ENCODE measurements at regions not wholly inside any gene's neighbourhood (a gene's known extent, or its start where the extent isn't known, plus 50 kb on each side); places are given as distances from the start of the nearest gene placed in this dataset.

DNA sequence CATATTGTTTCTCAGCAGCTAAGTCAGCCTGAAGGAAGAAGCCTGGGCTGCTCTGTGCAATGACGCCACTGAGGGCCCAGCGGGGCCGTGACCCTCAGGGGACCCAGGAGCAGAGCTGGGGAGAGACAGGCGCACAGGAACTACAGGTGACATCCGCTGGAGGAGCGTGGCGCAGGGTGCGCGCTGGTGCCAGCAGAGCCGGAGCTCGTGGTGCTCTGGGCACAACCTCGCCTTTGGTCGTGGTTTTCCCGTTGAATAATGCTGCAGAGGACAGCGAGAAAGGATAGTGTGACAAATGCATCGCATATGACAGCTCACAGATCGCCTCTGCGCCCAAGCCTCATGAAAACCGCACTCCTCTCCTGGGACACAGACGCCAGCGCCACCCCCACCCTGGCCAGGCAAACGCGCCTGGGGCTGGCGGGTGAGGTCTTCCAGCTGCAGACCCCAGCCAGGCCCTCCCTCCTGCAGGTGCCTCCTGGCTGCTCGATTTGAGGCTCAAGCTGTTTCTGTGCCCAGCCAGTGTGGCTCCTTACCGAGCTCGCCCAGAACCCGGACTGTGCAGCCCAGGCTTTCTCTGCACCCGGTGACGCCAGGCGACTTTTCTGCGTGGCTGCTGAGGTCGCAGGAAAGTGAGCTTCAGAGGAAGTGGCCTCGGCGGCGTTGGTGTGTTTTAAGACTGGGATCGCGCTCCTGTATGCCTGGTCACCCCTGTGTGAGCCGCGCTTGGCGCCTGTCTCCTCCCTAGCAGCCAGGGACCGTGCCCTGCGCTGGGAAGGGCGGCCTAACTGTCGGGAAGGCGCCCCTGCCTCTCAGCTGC is 583.1 kb upstream of the HS6ST1 start:
- no peaks in the 10 kb centered on the region for H3K79me2 ChIP-seq (ENCODE audit: insufficient read depth)
- H3K9me3 ChIP-seq, result no peaks in the 10 kb centered on the region
- DNase-seq, result peak; percentile 51
- no peak for TF ChIP-seq NFIC (IDR thresholded peaks at IDR 0.05; ENCODE audit: borderline replicate concordance)
- no peak for TF ChIP-seq GATA2 (CRISPR knock-in tag; IDR thresholded peaks at IDR 0.05)
- no peak for TF ChIP-seq GABPA (IDR thresholded peaks at IDR 0.05; ENCODE audit: low read depth)
- no peak for TF ChIP-seq MXI1 (IDR thresholded peaks at IDR 0.05; ENCODE audit: low read depth, low read length)
- no peak for TF ChIP-seq RCOR1 (IDR thresholded peaks at IDR 0.05; ENCODE audit: low read length)
- TF ChIP-seq, protein P1, sequence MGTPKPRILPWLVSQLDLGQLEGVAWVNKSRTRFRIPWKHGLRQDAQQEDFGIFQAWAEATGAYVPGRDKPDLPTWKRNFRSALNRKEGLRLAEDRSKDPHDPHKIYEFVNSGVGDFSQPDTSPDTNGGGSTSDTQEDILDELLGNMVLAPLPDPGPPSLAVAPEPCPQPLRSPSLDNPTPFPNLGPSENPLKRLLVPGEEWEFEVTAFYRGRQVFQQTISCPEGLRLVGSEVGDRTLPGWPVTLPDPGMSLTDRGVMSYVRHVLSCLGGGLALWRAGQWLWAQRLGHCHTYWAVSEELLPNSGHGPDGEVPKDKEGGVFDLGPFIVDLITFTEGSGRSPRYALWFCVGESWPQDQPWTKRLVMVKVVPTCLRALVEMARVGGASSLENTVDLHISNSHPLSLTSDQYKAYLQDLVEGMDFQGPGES (IDR thresholded peaks at IDR 0.05; ENCODE audit: low read depth, low read length), result no peak
- no peak for TF ChIP-seq POLR2AphosphoS5 (IDR thresholded peaks at IDR 0.05; ENCODE audit: low read depth, low read length)
- TF ChIP-seq CHD2 (IDR thresholded peaks at IDR 0.05; ENCODE audit: low read length, partially characterized antibody), result no peak
- no peak for TF ChIP-seq SIN3A (IDR thresholded peaks at IDR 0.05; ENCODE audit: borderline replicate concordance, low read depth, low read length)
- TF ChIP-seq FOXM1 (IDR thresholded peaks at IDR 0.05; ENCODE audit: low read depth), result no peak
- no peak for TF ChIP-seq ELF1 (IDR thresholded peaks at IDR 0.05)
- TF ChIP-seq, protein P2, sequence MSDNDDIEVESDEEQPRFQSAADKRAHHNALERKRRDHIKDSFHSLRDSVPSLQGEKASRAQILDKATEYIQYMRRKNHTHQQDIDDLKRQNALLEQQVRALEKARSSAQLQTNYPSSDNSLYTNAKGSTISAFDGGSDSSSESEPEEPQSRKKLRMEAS (IDR thresholded peaks at IDR 0.05; ENCODE audit: low read depth), result no peak
- H3K27me3 ChIP-seq (ENCODE audit: insufficient read depth), result no peaks in the 10 kb centered on the region
- ChIA-PET POLR2A (no interaction called here), CTCF (interaction anchor here (0.5 kb wide), 1 partner anchor 350 kb away, joined by 3 read pairs; no protein-coding TSS in a partner anchor)
- no peaks in the 10 kb centered on the region for H4K20me1 ChIP-seq (ENCODE audit: insufficient read depth)
- peaks cover 0 to 6% of the 10 kb centered on the region in 2 experiments; a peak in 1 of 4 replicates for H3K4me1 ChIP-seq (ENCODE audit: control insufficient read depth in 1 of 2, insufficient read depth in 2 of 2, low read depth in 1 of 2, low read length in 1 of 2)
- no peak overlapping the region for H2AFZ ChIP-seq (ENCODE audit: low read depth)
- H3K9me2 ChIP-seq, result no peaks in the 10 kb centered on the region
- H3K36me3 ChIP-seq (replicated peaks in 1 of 2; ENCODE audit: control insufficient read depth in 1 of 2, insufficient read depth in 2 of 2, low read length in 1 of 2), result no peaks in the 10 kb centered on the region
- 12% methylated on average over 10 of the region's 46 CpGs for WGBS (ENCODE audit: low lambda C conversion rate)
- H3K27ac ChIP-seq (ENCODE audit: low read depth in 2 of 2, low read length in 1 of 2), result no peak overlapping the region
- H3K4me3 ChIP-seq (ENCODE audit: low read depth in 2 of 2, low read length in 1 of 2), result no peak overlapping the region; a peak in 1 of 4 replicates
- H3K4me2 ChIP-seq, result no peak overlapping the region
- no peak overlapping the region for H3K9ac ChIP-seq
- no peaks in the 10 kb centered on the region for H3F3A ChIP-seq (replicated peaks; ENCODE audit: insufficient read depth)

DNA sequence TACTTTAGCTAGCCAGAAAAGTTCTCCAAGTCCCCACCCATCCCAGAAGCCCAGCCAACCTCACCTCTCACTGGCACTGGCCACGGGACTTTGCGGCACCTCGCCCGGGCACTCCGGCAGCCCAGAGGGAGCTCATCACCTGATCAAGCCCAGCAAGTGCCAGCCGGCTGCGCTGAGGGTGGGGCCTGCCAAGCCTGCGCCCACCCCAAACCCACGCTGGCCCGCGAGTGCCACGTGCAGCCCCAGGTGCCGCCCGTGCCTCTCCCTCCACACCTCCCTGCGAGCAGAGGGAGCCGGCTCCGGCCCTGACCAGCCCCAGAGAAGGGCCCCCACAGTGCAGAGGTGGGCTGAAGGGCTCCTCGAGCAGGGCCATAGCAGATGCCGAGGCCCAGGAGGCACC is 585.0 kb upstream of the HS6ST1 start:
- H3K79me2 ChIP-seq (ENCODE audit: insufficient read depth), result no peaks in the 10 kb centered on the region
- peaks cover 0 to 6% of the 10 kb centered on the region in 2 experiments; a peak in 1 of 4 replicates for H3K4me1 ChIP-seq (ENCODE audit: control insufficient read depth in 1 of 2, insufficient read depth in 2 of 2, low read depth in 1 of 2, low read length in 1 of 2)
- H3K9ac ChIP-seq, result no peak overlapping the region
- H2AFZ ChIP-seq (ENCODE audit: low read depth), result no peak overlapping the region
- no peaks in the 10 kb centered on the region for H3K36me3 ChIP-seq (replicated peaks in 1 of 2; ENCODE audit: control insufficient read depth in 1 of 2, insufficient read depth in 2 of 2, low read length in 1 of 2)
- WGBS (ENCODE audit: low lambda C conversion rate), result 52% methylated on average over 12 of the region's 19 CpGs
- no peak overlapping the region for H3K4me2 ChIP-seq
- H3K9me3 ChIP-seq, result peaks cover 2% of the 10 kb centered on the region; the same call in 1 of the 2 replicates
- no peak overlapping the region for H3K4me3 ChIP-seq (ENCODE audit: low read depth in 2 of 2, low read length in 1 of 2)
- no peak for DNase-seq
- no peaks in the 10 kb centered on the region for H3K27me3 ChIP-seq (ENCODE audit: insufficient read depth)
- POLR2A ChIA-PET, result no interaction called here
- no peak overlapping the region for H3K27ac ChIP-seq (ENCODE audit: low read depth in 2 of 2, low read length in 1 of 2)
- no peaks in the 10 kb centered on the region for H3F3A ChIP-seq (replicated peaks; ENCODE audit: insufficient read depth)
- CTCF ChIA-PET, result interaction anchor here (1.0 kb wide), 1 partner anchor 35 kb away, joined by 3 read pairs; no protein-coding TSS in a partner anchor
- H4K20me1 ChIP-seq (ENCODE audit: insufficient read depth), result no peaks in the 10 kb centered on the region
- no peaks in the 10 kb centered on the region for H3K9me2 ChIP-seq
- TF ChIP-seq TCF12 (IDR thresholded peaks at IDR 0.05), result no peak
- no peak for TF ChIP-seq NRF1 (IDR thresholded peaks at IDR 0.05; ENCODE audit: low read depth, low read length)
- TF ChIP-seq, protein P3, sequence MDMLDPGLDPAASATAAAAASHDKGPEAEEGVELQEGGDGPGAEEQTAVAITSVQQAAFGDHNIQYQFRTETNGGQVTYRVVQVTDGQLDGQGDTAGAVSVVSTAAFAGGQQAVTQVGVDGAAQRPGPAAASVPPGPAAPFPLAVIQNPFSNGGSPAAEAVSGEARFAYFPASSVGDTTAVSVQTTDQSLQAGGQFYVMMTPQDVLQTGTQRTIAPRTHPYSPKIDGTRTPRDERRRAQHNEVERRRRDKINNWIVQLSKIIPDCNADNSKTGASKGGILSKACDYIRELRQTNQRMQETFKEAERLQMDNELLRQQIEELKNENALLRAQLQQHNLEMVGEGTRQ (IDR thresholded peaks at IDR 0.05; ENCODE audit: borderline replicate concordance, low read depth, low read length), result no peak
- no peak for TF ChIP-seq CHD2 (IDR thresholded peaks at IDR 0.05; ENCODE audit: low read length, partially characterized antibody)
- TF ChIP-seq RAD21 (IDR thresholded peaks at IDR 0.05; ENCODE audit: low read length), result no peak
- TF ChIP-seq MXI1 (IDR thresholded peaks at IDR 0.05; ENCODE audit: low read depth, low read length), result no peak
- no peak for TF ChIP-seq MEF2A (IDR thresholded peaks at IDR 0.05; ENCODE audit: borderline replicate concordance, low read depth)
- TF ChIP-seq ELF1 (IDR thresholded peaks at IDR 0.05), result no peak
- TF ChIP-seq EP300 (IDR thresholded peaks at IDR 0.05; ENCODE audit: borderline replicate concordance in 1 of 2, low read depth in 1 of 2, low read length in 1 of 2), result no peak
- no peak for TF ChIP-seq FOXM1 (IDR thresholded peaks at IDR 0.05; ENCODE audit: low read depth)
- TF ChIP-seq POLR2AphosphoS5 (IDR thresholded peaks at IDR 0.05; ENCODE audit: low read depth, low read length), result no peak
- no peak for TF ChIP-seq TEAD4 (IDR thresholded peaks at IDR 0.05; ENCODE audit: borderline replicate concordance, insufficient read depth)
- no peak for TF ChIP-seq JUND (IDR thresholded peaks at IDR 0.05)
- no peak for TF ChIP-seq NFIC (IDR thresholded peaks at IDR 0.05; ENCODE audit: borderline replicate concordance)
- TF ChIP-seq SMC3 (IDR thresholded peaks at IDR 0.05; ENCODE audit: low read depth, low read length), result no peak
- no peak for TF ChIP-seq SIN3A (IDR thresholded peaks at IDR 0.05; ENCODE audit: borderline replicate concordance, low read depth, low read length)
- TF ChIP-seq, protein P2 (IDR thresholded peaks at IDR 0.05; ENCODE audit: low read depth), result no peak
- TF ChIP-seq YY1 (IDR thresholded peaks at IDR 0.05; ENCODE audit: low read depth), result no peak
- no peak for TF ChIP-seq FOSL2 (IDR thresholded peaks at IDR 0.05; ENCODE audit: borderline replicate concordance, low read depth)
- TF ChIP-seq TAF1 (IDR thresholded peaks at IDR 0.05; ENCODE audit: borderline replicate concordance, low read depth, low read length), result no peak

Measured in SK-N-SH (cell line).